Liver (tissue), 7 donors: ENCODE measurements at regions not wholly inside any gene's neighbourhood (a gene's known extent, or its start where the extent isn't known, plus 50 kb on each side); places are given as distances from the start of the nearest gene placed in this dataset.
"Not testable (repeated sequence)": the region's sequence is repeated elsewhere in the genome, so short reads cannot be mapped to it uniquely, and the experiment has no call there.

Experiments used
- DNase-seq: peaks from one replicate; pipeline ENCODE4 v3.0.0-alpha.2; 2017; ENCODE audit warnings: low spot score
- H3K27ac ChIP-seq, 2 donors: one replicate each; pipeline ENCODE4 v1.7.0; 2013; ENCODE audit warnings: inconsistent platforms in 2 of 2, low read length in 2 of 2, control low read depth in 1 of 2, low read depth in 1 of 2, mild to moderate bottlenecking in 1 of 2
- H3K27me3 ChIP-seq, 4 donors: one replicate each; pipeline versions ENCODE4 v1.6.1 to v1.7.0; 2013; ENCODE audit warnings: low read length in 3 of 4, inconsistent platforms in 1 of 4, mild to moderate bottlenecking in 1 of 4, moderate library complexity in 1 of 4; ENCODE audit not compliant: control insufficient read depth in 4 of 4, insufficient read depth in 4 of 4
- H3K36me3 ChIP-seq, 4 donors: one replicate each; pipeline versions ENCODE4 v1.6.1 to v1.7.0; 2013; ENCODE audit warnings: low read length in 3 of 4, mild to moderate bottlenecking in 3 of 4, low read depth in 1 of 4, moderate library complexity in 1 of 4; ENCODE audit not compliant: control insufficient read depth in 4 of 4, insufficient read depth in 3 of 4
- H3K4me1 ChIP-seq, 4 donors: one replicate each; pipeline versions ENCODE4 v1.6.1 to v1.7.0; 2013; ENCODE audit warnings: low read length in 3 of 4, mild to moderate bottlenecking in 3 of 4, moderate library complexity in 1 of 4; ENCODE audit not compliant: control insufficient read depth in 4 of 4, insufficient read depth in 4 of 4
- H3K4me3 ChIP-seq, 3 donors: one replicate each; pipeline versions ENCODE4 v1.6.1 to v1.7.0; 2013; ENCODE audit warnings: low read length in 3 of 3, control low read depth in 1 of 3, low read depth in 1 of 3, mild to moderate bottlenecking in 1 of 3
- H3K9ac ChIP-seq, 2 donors: one replicate each; pipeline ENCODE4 v1.7.0; 2013; ENCODE audit warnings: low read length in 2 of 2, mild to moderate bottlenecking in 2 of 2, moderate library complexity in 2 of 2, control low read depth in 1 of 2, low read depth in 1 of 2
- H3K9me3 ChIP-seq, 4 donors: one replicate each; pipeline versions ENCODE4 v1.6.1 to v1.7.0; 2013; ENCODE audit warnings: low read length in 3 of 4; ENCODE audit not compliant: control insufficient read depth in 4 of 4
- EGR1 ChIP-seq, 2 donors: IDR thresholded peaks; 2 replicates each; pipeline ENCODE4 v1.6.1; 2016 to 2018; ENCODE audit warnings: antibody characterized with exemption in 2 of 2, low read depth in 2 of 2
- FOXA1 ChIP-seq: IDR thresholded peaks from 2 replicates; pipeline ENCODE4 v1.6.1; 2016; ENCODE audit warnings: antibody characterized with exemption
- FOXA2 ChIP-seq: IDR thresholded peaks from 2 replicates; pipeline ENCODE4 v1.6.1; 2016; ENCODE audit warnings: antibody characterized with exemption
- GABPA ChIP-seq, 2 donors: IDR thresholded peaks in 1 of 2; conservative IDR thresholded peaks in 1 of 2; 2 replicates each; pipeline ENCODE4 v1.6.1; 2016; ENCODE audit warnings: antibody characterized with exemption in 2 of 2, mild to moderate bottlenecking in 1 of 2, moderate library complexity in 1 of 2
- HNF4A ChIP-seq, 2 donors: conservative IDR thresholded peaks; 2 replicates each; pipeline ENCODE4 v1.6.1; 2016; ENCODE audit warnings: antibody characterized with exemption in 2 of 2, mild to moderate bottlenecking in 2 of 2
- HNF4G ChIP-seq: IDR thresholded peaks from 2 replicates; pipeline ENCODE4 v1.6.1; 2016; ENCODE audit warnings: antibody characterized with exemption
- JUND ChIP-seq, 2 donors: IDR thresholded peaks; 2 replicates each; pipeline ENCODE4 v1.6.1; 2016; ENCODE audit warnings: antibody characterized with exemption in 2 of 2
- MAX ChIP-seq: IDR thresholded peaks from 2 replicates; pipeline ENCODE4 v1.6.1; 2016; ENCODE audit warnings: antibody characterized with exemption
- NR2F2 ChIP-seq: IDR thresholded peaks from 2 replicates; pipeline ENCODE4 v1.6.1; 2016; ENCODE audit warnings: antibody characterized with exemption
- RAD21 ChIP-seq, 2 donors: IDR thresholded peaks; 2 replicates each; pipeline ENCODE4 v1.6.1; 2016; ENCODE audit warnings: antibody characterized with exemption in 2 of 2, mild to moderate bottlenecking in 2 of 2
- REST ChIP-seq: IDR thresholded peaks from 2 replicates; pipeline ENCODE4 v1.6.1; 2016; ENCODE audit warnings: antibody characterized with exemption, mild to moderate bottlenecking
- RXRA ChIP-seq, 2 donors: IDR thresholded peaks; 2 replicates each; pipeline ENCODE4 v1.6.1; 2017 to 2018; ENCODE audit warnings: antibody characterized with exemption in 2 of 2, mild to moderate bottlenecking in 1 of 2
- SP1 ChIP-seq: IDR thresholded peaks from 2 replicates; pipeline ENCODE4 v1.6.1; 2018; ENCODE audit warnings: antibody characterized with exemption, mild to moderate bottlenecking
- TAF1 ChIP-seq: conservative IDR thresholded peaks from 2 replicates; pipeline ENCODE4 v1.6.1; 2016; ENCODE audit warnings: antibody characterized with exemption, mild to moderate bottlenecking
- YY1 ChIP-seq: IDR thresholded peaks from 2 replicates; pipeline ENCODE4 v1.6.1; 2016; ENCODE audit warnings: antibody characterized with exemption, mild to moderate bottlenecking
- WGBS: extraction: QIAGEN DNeasy Blood & Tissue Kit; methylation state at CpG from one replicate; pipeline ENCODE4 v1.1.7; 2013; 5-methylcytosine and 5-hydroxymethylcytosine counted together
- TF ChIP-seq, protein P1 (sequence below): IDR thresholded peaks from 2 replicates; pipeline ENCODE4 v1.6.1; 2016; ENCODE audit warnings: antibody characterized with exemption
- donor health status: healthy.
- donor health status: healthy.
- donor health status: healthy.
- donor health status: healthy.

GRCh38 chrX:138254001-138254400 lies 457.5 kb downstream of the FGF13 start:
- peaks cover 0 to 5% (median 0%) of the 10 kb centered on the region in 4 donors for H3K27me3 ChIP-seq
- H3K4me1 ChIP-seq = no peaks in the 10 kb centered on the region
- WGBS = 80% methylated on average over 3 of the region's 3 CpGs
- H3K36me3 ChIP-seq = no peaks in the 10 kb centered on the region
- H3K9ac ChIP-seq = no peak overlapping the region
- TF ChIP-seq FOXA1 (no peak), GABPA (IDR thresholded peaks at IDR 0.05 in 1 of 2, conservative IDR thresholded peaks at IDR 0.05 in 1 of 2) (no peak), RXRA (IDR thresholded peaks at IDR 0.05) (no peak), SP1 (no peak), MAX (no peak), HNF4A (conservative IDR thresholded peaks at IDR 0.05) (no peak), HNF4G (no peak)
- TF ChIP-seq, protein P1, sequence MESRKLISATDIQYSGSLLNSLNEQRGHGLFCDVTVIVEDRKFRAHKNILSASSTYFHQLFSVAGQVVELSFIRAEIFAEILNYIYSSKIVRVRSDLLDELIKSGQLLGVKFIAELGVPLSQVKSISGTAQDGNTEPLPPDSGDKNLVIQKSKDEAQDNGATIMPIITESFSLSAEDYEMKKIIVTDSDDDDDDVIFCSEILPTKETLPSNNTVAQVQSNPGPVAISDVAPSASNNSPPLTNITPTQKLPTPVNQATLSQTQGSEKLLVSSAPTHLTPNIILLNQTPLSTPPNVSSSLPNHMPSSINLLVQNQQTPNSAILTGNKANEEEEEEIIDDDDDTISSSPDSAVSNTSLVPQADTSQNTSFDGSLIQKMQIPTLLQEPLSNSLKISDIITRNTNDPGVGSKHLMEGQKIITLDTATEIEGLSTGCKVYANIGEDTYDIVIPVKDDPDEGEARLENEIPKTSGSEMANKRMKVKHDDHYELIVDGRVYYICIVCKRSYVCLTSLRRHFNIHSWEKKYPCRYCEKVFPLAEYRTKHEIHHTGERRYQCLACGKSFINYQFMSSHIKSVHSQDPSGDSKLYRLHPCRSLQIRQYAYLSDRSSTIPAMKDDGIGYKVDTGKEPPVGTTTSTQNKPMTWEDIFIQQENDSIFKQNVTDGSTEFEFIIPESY = no peak
- no peak for DNase-seq
- no peak overlapping the region for H3K4me3 ChIP-seq
- no peak overlapping the region for H3K27ac ChIP-seq
- H3K9me3 ChIP-seq = no peaks in the 10 kb centered on the region

- H3K27ac ChIP-seq = no peak overlapping the region
Measured at GRCh38 chrX:138255373-138255772, 456.1 kb downstream of the FGF13 start.

GRCh38 chrX:138264095-138264494 lies 447.4 kb downstream of the FGF13 start:
- not testable (repeated sequence) for H3K27me3 ChIP-seq, H3K36me3 ChIP-seq, H3K27ac ChIP-seq, DNase-seq, H3K4me3 ChIP-seq, H3K9me3 ChIP-seq, H3K9ac ChIP-seq, H3K4me1 ChIP-seq
- WGBS = 50% methylated on average over 5 of the region's 5 CpGs

More at GRCh38 chrX:138255373-138255772, 456.1 kb downstream of the FGF13 start:
- Histone ChIP-seq H3K27me3 (peaks cover 0 to 5% (median 0%) of the 10 kb centered on the region in 4 donors), H3K4me3 (no peak overlapping the region), H3K4me1 (no peaks in the 10 kb centered on the region), H3K9ac (no peak overlapping the region), H3K9me3 (no peaks in the 10 kb centered on the region), H3K36me3 (no peaks in the 10 kb centered on the region)
- no peak for TF ChIP-seq RAD21 (IDR thresholded peaks at IDR 0.05)
- WGBS = 64% methylated on average over 6 of the region's 6 CpGs
- DNase-seq = no peak

GRCh38 chrX:138270931-138271330 lies 440.6 kb downstream of the FGF13 start:
- Histone ChIP-seq H3K27ac (no peak overlapping the region), H3K4me1 (no peaks in the 10 kb centered on the region), H3K4me3 (no peak overlapping the region), H3K36me3 (no peaks in the 10 kb centered on the region), H3K9me3 (no peaks in the 10 kb centered on the region), H3K9ac (no peak overlapping the region), H3K27me3 (no peaks in the 10 kb centered on the region)
- no peak for DNase-seq
- WGBS = 91% methylated on average over 1 of the region's 1 CpG
- TF ChIP-seq, protein P1 = no peak
- TF ChIP-seq REST = no peak
- TF ChIP-seq NR2F2 = no peak
- no peak for TF ChIP-seq GABPA (IDR thresholded peaks at IDR 0.05 in 1 of 2, conservative IDR thresholded peaks at IDR 0.05 in 1 of 2)
- no peak for TF ChIP-seq TAF1
- no peak for TF ChIP-seq HNF4A (conservative IDR thresholded peaks at IDR 0.05)
- no peak for TF ChIP-seq SP1
- no peak for TF ChIP-seq MAX
- no peak for TF ChIP-seq RXRA (IDR thresholded peaks at IDR 0.05)
- TF ChIP-seq YY1 = no peak
- TF ChIP-seq HNF4G = no peak
- no peak for TF ChIP-seq EGR1 (IDR thresholded peaks at IDR 0.05; ENCODE audit: low read depth in 2 of 2)
- TF ChIP-seq FOXA2 = no peak
- TF ChIP-seq JUND (IDR thresholded peaks at IDR 0.05) = no peak
- no peak for TF ChIP-seq RAD21 (IDR thresholded peaks at IDR 0.05)
